ENCODE measurements at regions not wholly inside any gene's neighbourhood (a gene's known extent, or its start where the extent isn't known, plus 50 kb on each side); places are given as distances from the start of the nearest gene placed in this dataset.

DNA sequence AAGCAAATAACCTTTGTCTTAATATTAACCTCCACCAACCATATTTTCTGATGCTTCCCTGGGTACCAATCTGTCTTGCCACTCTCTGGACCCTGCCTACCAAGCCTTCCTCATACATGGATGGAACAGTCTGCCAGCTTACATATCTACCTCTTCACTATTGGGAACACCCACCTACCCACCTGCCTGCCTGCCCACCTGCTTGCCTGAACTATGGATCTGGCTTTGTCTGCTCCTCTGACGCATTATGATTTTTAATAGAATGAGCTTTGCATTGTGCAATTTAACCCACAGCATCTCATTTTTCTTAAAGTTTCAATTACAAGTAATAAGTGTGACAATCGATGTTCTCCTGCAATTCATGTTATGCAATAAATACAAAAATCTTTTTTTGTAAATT, 137.9 kb upstream of the LSM8 start (continued):
- TF ChIP-seq ZBTB4 (CRISPR knock-in tag; IDR thresholded peaks at IDR 0.05) (no peak), SMARCA5 (IDR thresholded peaks at IDR 0.05) (no peak), PML (IDR thresholded peaks at IDR 0.05; ENCODE audit: low read length) (no peak)
- TF ChIP-seq, protein P1, sequence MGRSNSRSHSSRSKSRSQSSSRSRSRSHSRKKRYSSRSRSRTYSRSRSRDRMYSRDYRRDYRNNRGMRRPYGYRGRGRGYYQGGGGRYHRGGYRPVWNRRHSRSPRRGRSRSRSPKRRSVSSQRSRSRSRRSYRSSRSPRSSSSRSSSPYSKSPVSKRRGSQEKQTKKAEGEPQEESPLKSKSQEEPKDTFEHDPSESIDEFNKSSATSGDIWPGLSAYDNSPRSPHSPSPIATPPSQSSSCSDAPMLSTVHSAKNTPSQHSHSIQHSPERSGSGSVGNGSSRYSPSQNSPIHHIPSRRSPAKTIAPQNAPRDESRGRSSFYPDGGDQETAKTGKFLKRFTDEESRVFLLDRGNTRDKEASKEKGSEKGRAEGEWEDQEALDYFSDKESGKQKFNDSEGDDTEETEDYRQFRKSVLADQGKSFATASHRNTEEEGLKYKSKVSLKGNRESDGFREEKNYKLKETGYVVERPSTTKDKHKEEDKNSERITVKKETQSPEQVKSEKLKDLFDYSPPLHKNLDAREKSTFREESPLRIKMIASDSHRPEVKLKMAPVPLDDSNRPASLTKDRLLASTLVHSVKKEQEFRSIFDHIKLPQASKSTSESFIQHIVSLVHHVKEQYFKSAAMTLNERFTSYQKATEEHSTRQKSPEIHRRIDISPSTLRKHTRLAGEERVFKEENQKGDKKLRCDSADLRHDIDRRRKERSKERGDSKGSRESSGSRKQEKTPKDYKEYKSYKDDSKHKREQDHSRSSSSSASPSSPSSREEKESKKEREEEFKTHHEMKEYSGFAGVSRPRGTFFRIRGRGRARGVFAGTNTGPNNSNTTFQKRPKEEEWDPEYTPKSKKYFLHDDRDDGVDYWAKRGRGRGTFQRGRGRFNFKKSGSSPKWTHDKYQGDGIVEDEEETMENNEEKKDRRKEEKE (IDR thresholded peaks at IDR 0.05) = no peak

DNA sequence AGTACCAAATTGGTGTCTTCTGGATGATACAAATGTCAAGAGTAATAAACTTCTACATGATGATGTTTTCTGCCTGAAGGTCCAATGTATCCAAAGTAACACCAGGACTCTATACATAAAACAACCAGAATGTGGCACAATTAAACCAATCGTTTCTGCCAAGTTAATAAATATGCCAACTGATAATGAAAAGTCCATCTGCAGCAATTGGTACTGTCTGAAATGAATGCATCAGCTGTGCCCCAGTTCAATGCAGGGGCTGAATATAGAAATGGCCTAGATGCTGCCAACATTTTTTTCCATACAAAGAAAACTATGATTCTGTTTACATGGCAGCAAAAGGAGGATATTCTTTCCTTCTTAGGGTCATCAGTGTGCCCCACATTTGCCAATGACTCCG, 137.2 kb upstream of the LSM8 start:
- no TSS peak for BruUV-seq (replicated peaks)
- TF ChIP-seq RUNX3 (IDR thresholded peaks at IDR 0.05; ENCODE audit: low read length) (no peak), SUZ12 (IDR thresholded peaks at IDR 0.05; ENCODE audit: unreplicated experiment) (no peak), CTCF (IDR thresholded peaks at IDR 0.05 in 2 of 3, conservative IDR thresholded peaks at IDR 0.05 in 1 of 3; ENCODE audit: control insufficient read depth in 2 of 3, extremely low read depth in 1 of 3, insufficient read depth in 1 of 3, low read depth in 3 of 3, low read length in 3 of 3) (no peak), GATAD2B (conservative IDR thresholded peaks at IDR 0.05; ENCODE audit: low read depth) (no peak), CREB1 (IDR thresholded peaks at IDR 0.05; ENCODE audit: low read depth) (no peak), CBFB (IDR thresholded peaks at IDR 0.05; ENCODE audit: low read depth) (no peak), BCL11A (IDR thresholded peaks at IDR 0.05; ENCODE audit: low read depth, low read length) (no peak), BHLHE40 (IDR thresholded peaks at IDR 0.05; ENCODE audit: borderline replicate concordance in 1 of 2, low read depth in 2 of 2, low read length in 1 of 2) (no peak), EED (IDR thresholded peaks at IDR 0.05; ENCODE audit: low read depth) (no peak), POLR2AphosphoS5 (IDR thresholded peaks at IDR 0.05; ENCODE audit: low read length) (no peak)

More for the DNA sequence above, 137.2 kb upstream of the LSM8 start:
- Histone ChIP-seq H3K4me3 (no peak overlapping the region), H3K4me2 (ENCODE audit: control insufficient read depth, insufficient read depth) (no peak overlapping the region), H3K9ac (ENCODE audit: control insufficient read depth, insufficient read depth, low read length) (no peak overlapping the region), H4K20me1 (ENCODE audit: control insufficient read depth, insufficient read depth) (no peaks in the 10 kb centered on the region), H3K4me1 (ENCODE audit: control insufficient read depth, insufficient read depth, low read length) (no peaks in the 10 kb centered on the region), H3K27ac (ENCODE audit: control insufficient read depth, insufficient read depth) (no peak overlapping the region), H3K36me3 (ENCODE audit: control insufficient read depth in 2 of 2, insufficient read depth in 2 of 2, low read length in 1 of 2) (no peaks in the 10 kb centered on the region), H2AFZ (ENCODE audit: control insufficient read depth, low read depth, low read length) (no peak overlapping the region), H3K9me3 (replicated peaks; ENCODE audit: control insufficient read depth, insufficient read depth, low read length) (no peaks in the 10 kb centered on the region), H3K27me3 (replicated peaks in 1 of 2; ENCODE audit: control insufficient read depth in 2 of 2, insufficient read depth in 2 of 2, low read length in 1 of 2) (no peaks in the 10 kb centered on the region; a peak in 1 of 4 replicates), H3K79me2 (ENCODE audit: control insufficient read depth, insufficient read depth, low read length) (no peaks in the 10 kb centered on the region)
- ChIA-PET SMC1A (ENCODE audit: uncharacterized antibody, unreplicated experiment) (interaction anchor here (0.7 kb wide), 1 partner anchor 294 kb away, joined by 3 read pairs; no protein-coding TSS in a partner anchor), POLR2A (no interaction called here), CTCF (interaction anchor here (0.8 kb wide), 1 partner anchor 10 kb away, joined by 3 read pairs; no protein-coding TSS in a partner anchor), RAD21 (ENCODE audit: unreplicated experiment) (no interaction called here)
- in situ Hi-C loops (cut with MboI) = no loop called here
- ATAC-seq (no peak), DNase-seq (ENCODE audit: low read depth, low spot score) (no peak), FAIRE-seq (no peak)
- WGBS (ENCODE audit: insufficient coverage, insufficient replicate concordance, low lambda C conversion rate, missing lambda C conversion rate) = 45% methylated on average over 2 of the region's 2 CpGs
- intact Hi-C loops (cut with micrococcal nuclease; ENCODE audit: unreplicated experiment) = no loop called here
